ENCODE measurements at regions not wholly inside any gene's neighbourhood (a gene's known extent, or its start where the extent isn't known, plus 50 kb on each side); places are given as distances from the start of the nearest gene placed in this dataset.

GRCh38 chr20:39660226-39660625, 698.1 kb downstream of the DHX35 start:
- TF ChIP-seq NFE2L1 (CRISPR knock-in tag; IDR thresholded peaks at IDR 0.05) (no peak), CTCF (IDR thresholded peaks at IDR 0.05) (no peak), ZBTB43 (CRISPR knock-in tag; IDR thresholded peaks at IDR 0.05) (no peak), KAT7 (CRISPR knock-in tag; IDR thresholded peaks at IDR 0.05; ENCODE audit: borderline replicate concordance) (no peak), NR2C2 (CRISPR knock-in tag; IDR thresholded peaks at IDR 0.05) (no peak), SMAD4 (CRISPR knock-in tag; IDR thresholded peaks at IDR 0.05) (no peak), ATF1 (CRISPR knock-in tag; IDR thresholded peaks at IDR 0.05) (no peak), CREB1 (CRISPR knock-in tag; IDR thresholded peaks at IDR 0.05) (no peak), TP53 (CRISPR knock-in tag; IDR thresholded peaks at IDR 0.05) (no peak), MAX (CRISPR knock-in tag; IDR thresholded peaks at IDR 0.05) (no peak), FOXK1 (CRISPR knock-in tag; IDR thresholded peaks at IDR 0.05) (no peak), TEAD4 (CRISPR knock-in tag; IDR thresholded peaks at IDR 0.05) (no peak), EMX1 (CRISPR knock-in tag; IDR thresholded peaks at IDR 0.05) (no peak)

All from WTC11 (cell line).